Endodermal cell (in vitro differentiated cells): ENCODE measurements at regions not wholly inside any gene's neighbourhood (a gene's known extent, or its start where the extent isn't known, plus 50 kb on each side); places are given as distances from the start of the nearest gene placed in this dataset.

Source experiments
- DNase-seq: peaks from one replicate; pipeline ENCODE4 v3.0.0-alpha.2; 2017
- H3K27ac ChIP-seq: 2 replicates; pipeline ENCODE4 v1.5.1; 2013; ENCODE audit warnings: mild to moderate bottlenecking, low read depth, low read length, moderate library complexity
- H3K27me3 ChIP-seq: 2 replicates; pipeline ENCODE4 v1.6.1; 2013; ENCODE audit warnings: mild to moderate bottlenecking, low read length, moderate library complexity; ENCODE audit not compliant: insufficient read depth, control insufficient read depth, poor library complexity, severe bottlenecking
- H3K36me3 ChIP-seq: 2 replicates; pipeline ENCODE4 v1.7.0; 2013; ENCODE audit warnings: mild to moderate bottlenecking, low read length, moderate library complexity; ENCODE audit not compliant: control insufficient read depth, insufficient read depth
- H3K4me1 ChIP-seq: one replicate; pipeline ENCODE4 v1.7.0; 2013; ENCODE audit warnings: low read length; ENCODE audit not compliant: control insufficient read depth, insufficient read depth
- H3K4me3 ChIP-seq: 2 replicates; pipeline ENCODE4 v1.5.1; 2013; ENCODE audit warnings: mild to moderate bottlenecking, low read length, moderate library complexity
- H3K9ac ChIP-seq: 2 replicates; pipeline ENCODE4 v1.6.1; 2013; ENCODE audit warnings: mild to moderate bottlenecking, low read length, moderate library complexity; ENCODE audit not compliant: poor library complexity, severe bottlenecking; ENCODE audit errors: extremely low read depth
- H3K9me3 ChIP-seq: 2 replicates; pipeline ENCODE4 v1.6.1; 2013; ENCODE audit warnings: mild to moderate bottlenecking, low read length, moderate library complexity; ENCODE audit not compliant: control insufficient read depth
- H3K27ac Mint-ChIP-seq: 2 replicates; pipeline ENCODE4 v1.8.0; 2020; ENCODE audit warnings: mixed read lengths
- H3K27me3 Mint-ChIP-seq: 2 replicates; pipeline ENCODE4 v1.8.0; 2021; ENCODE audit warnings: mild to moderate bottlenecking, mixed read lengths; ENCODE audit not compliant: insufficient read depth
- H3K36me3 Mint-ChIP-seq: 2 replicates; pipeline ENCODE4 v1.8.0; 2020; ENCODE audit warnings: low read depth, mixed read lengths
- H3K4me1 Mint-ChIP-seq: 2 replicates; pipeline ENCODE4 v1.8.0; 2020; ENCODE audit warnings: mixed read lengths
- H3K4me3 Mint-ChIP-seq: 2 replicates; pipeline ENCODE4 v1.8.0; 2020; ENCODE audit warnings: mild to moderate bottlenecking, moderate library complexity, mixed read lengths
- H3K9me3 Mint-ChIP-seq: 2 replicates; pipeline ENCODE4 v1.8.0; 2020; ENCODE audit warnings: mild to moderate bottlenecking, mixed read lengths
- WGBS, 2 experiments: methylation state at CpG; one replicate each; pipeline versions ENCODE4 v1.1.5 to v1.1.7; 2013; ENCODE audit warnings: missing lambda C conversion rate in 2 of 2, mixed read lengths in 1 of 2; ENCODE audit not compliant: insufficient coverage in 1 of 2, insufficient read length in 1 of 2; 5-methylcytosine and 5-hydroxymethylcytosine counted together
- TF ChIP-seq, protein P1 (sequence below): fragments of 200-600 bp; sonication (generic); conservative IDR thresholded peaks from 2 replicates; pipeline ENCODE4 v1.5.0; 2021; ENCODE audit warnings: antibody characterized with exemption, mild to moderate bottlenecking

DNA sequence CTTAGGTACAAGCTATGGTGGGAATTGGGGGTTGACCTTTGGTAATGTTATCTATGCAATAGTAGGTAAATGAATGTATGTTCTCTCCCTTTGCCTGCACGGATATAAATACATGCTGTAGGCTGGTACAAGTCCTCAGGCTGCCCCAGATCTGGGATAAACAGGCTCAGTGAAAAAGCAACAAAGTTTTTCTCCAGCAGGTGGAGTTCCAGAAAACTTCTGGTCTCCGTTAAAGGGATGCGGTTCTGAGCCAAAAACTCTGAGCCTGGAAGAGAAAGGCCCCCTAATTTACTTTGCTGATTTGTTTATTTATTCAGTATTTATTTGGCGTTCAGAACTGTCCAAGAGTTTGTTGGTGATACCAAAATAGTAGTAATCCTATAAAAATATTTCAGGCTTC, 204.7 kb downstream of the ADRA2A start:
- TF ChIP-seq, protein P1, sequence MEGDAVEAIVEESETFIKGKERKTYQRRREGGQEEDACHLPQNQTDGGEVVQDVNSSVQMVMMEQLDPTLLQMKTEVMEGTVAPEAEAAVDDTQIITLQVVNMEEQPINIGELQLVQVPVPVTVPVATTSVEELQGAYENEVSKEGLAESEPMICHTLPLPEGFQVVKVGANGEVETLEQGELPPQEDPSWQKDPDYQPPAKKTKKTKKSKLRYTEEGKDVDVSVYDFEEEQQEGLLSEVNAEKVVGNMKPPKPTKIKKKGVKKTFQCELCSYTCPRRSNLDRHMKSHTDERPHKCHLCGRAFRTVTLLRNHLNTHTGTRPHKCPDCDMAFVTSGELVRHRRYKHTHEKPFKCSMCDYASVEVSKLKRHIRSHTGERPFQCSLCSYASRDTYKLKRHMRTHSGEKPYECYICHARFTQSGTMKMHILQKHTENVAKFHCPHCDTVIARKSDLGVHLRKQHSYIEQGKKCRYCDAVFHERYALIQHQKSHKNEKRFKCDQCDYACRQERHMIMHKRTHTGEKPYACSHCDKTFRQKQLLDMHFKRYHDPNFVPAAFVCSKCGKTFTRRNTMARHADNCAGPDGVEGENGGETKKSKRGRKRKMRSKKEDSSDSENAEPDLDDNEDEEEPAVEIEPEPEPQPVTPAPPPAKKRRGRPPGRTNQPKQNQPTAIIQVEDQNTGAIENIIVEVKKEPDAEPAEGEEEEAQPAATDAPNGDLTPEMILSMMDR, result peak; percentile 76
- WGBS, 2 experiments, result 33 to 51% methylated on average over 4 of the region's 4 CpGs
- H3K9me3 Mint-ChIP-seq, result peaks cover 2% of the 10 kb centered on the region

GRCh38 chr10:111289461-111289860, 212.6 kb downstream of the ADRA2A start:
- Histone ChIP-seq H3K4me1 (no peaks in the 10 kb centered on the region), H3K9me3 (no peaks in the 10 kb centered on the region), H3K4me3 (no peak overlapping the region), H3K27me3 (no peaks in the 10 kb centered on the region), H3K27ac (no peak overlapping the region), H3K9ac (no peak overlapping the region), H3K36me3 (no peaks in the 10 kb centered on the region)
- TF ChIP-seq, protein P1, result no peak
- Mint-ChIP-seq H3K4me1 (no peaks in the 10 kb centered on the region), H3K4me3 (no peak overlapping the region), H3K9me3 (no peaks in the 10 kb centered on the region), H3K36me3 (no peaks in the 10 kb centered on the region), H3K27me3 (no peaks in the 10 kb centered on the region), H3K27ac (no peak overlapping the region)
- 69 to 100% methylated on average over 3 to 5 of the region's 5 CpGs for WGBS, 2 experiments
- DNase-seq, result no peak

More for the DNA sequence above, 204.7 kb downstream of the ADRA2A start:
- DNase-seq, result peak; percentile 73
- no peaks in the 10 kb centered on the region for H3K4me1 ChIP-seq
- no peak overlapping the region for H3K9ac ChIP-seq
- Mint-ChIP-seq H3K27ac (no peak overlapping the region), H3K4me3 (no peak overlapping the region), H3K4me1 (no peaks in the 10 kb centered on the region), H3K36me3 (no peaks in the 10 kb centered on the region), H3K27me3 (peaks cover 3% of the 10 kb centered on the region)
- no peaks in the 10 kb centered on the region for H3K27me3 ChIP-seq
- H3K4me3 ChIP-seq, result no peak overlapping the region
- H3K27ac ChIP-seq, result no peak overlapping the region
- no peaks in the 10 kb centered on the region for H3K9me3 ChIP-seq
- H3K36me3 ChIP-seq, result no peaks in the 10 kb centered on the region

DNA sequence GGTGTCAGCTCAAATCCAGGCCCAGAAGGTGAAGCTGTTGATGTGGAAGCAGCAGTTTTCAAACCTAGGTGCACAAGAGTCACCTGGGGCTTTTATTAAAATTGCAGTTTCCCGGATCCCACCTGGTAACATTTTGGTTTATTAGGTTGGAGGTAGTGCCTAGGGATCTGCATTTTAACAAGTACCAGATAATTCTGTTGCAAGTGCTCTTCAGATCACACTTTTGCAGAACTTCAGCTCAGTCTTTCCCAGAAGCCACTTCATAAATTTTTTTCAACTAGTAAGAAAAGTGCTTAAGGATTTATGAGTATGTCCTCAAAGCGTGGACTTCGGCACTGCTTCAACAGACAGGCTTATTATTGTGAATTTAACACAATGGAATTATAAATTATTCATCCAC, 213.8 kb downstream of the ADRA2A start:
- DNase-seq, result no peak
- no peaks in the 10 kb centered on the region for H3K36me3 ChIP-seq
- TF ChIP-seq, protein P1, result no peak
- H3K4me3 ChIP-seq, result no peak overlapping the region
- no peaks in the 10 kb centered on the region for H3K27me3 ChIP-seq
- Mint-ChIP-seq H3K27ac (no peak overlapping the region), H3K9me3 (no peaks in the 10 kb centered on the region), H3K4me3 (no peak overlapping the region), H3K27me3 (no peaks in the 10 kb centered on the region), H3K36me3 (no peaks in the 10 kb centered on the region), H3K4me1 (no peaks in the 10 kb centered on the region)
- H3K27ac ChIP-seq, result no peak overlapping the region
- H3K9me3 ChIP-seq, result no peaks in the 10 kb centered on the region
- 100% methylated on average over 3 of the region's 3 CpGs; no CpG with 5 or more reads in 1 of the 2 experiments for WGBS, 2 experiments
- H3K4me1 ChIP-seq, result no peaks in the 10 kb centered on the region
- H3K9ac ChIP-seq, result no peak overlapping the region
